ENCODE measurements at regions not wholly inside any gene's neighbourhood (a gene's known extent, or its start where the extent isn't known, plus 50 kb on each side); places are given as distances from the start of the nearest gene placed in this dataset.
"Not testable (repeated sequence)": the region's sequence is repeated elsewhere in the genome, so short reads cannot be mapped to it uniquely, and the experiment has no call there.

DNA sequence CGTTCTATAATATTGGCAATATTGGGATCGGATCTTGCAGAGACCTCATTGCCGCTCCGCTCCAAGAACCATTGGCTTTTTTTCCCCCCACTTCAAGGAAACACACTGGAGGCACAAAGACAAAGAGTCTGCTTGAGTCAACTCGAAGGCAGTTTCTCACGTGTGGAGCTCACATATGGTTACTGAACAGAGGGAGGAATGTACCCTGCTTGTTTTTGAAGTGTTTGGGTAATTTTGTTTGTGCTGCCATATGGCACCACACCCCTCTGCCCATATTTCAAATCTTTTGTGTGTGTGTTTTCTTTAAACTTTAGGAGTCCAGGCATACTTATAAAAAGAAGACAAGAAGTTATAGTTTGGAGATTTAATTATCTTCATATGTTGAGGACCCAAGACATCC lies 595.9 kb downstream of the DTWD2 start:
- DNase-seq (ENCODE audit: low spot score) = no peak
- FAIRE-seq = no peak

- not testable (repeated sequence) for DNase-seq (ENCODE audit: low spot score); FAIRE-seq
Measured at GRCh38 chr5:118382931-118383330, 605.4 kb downstream of the DTWD2 start.

DNA sequence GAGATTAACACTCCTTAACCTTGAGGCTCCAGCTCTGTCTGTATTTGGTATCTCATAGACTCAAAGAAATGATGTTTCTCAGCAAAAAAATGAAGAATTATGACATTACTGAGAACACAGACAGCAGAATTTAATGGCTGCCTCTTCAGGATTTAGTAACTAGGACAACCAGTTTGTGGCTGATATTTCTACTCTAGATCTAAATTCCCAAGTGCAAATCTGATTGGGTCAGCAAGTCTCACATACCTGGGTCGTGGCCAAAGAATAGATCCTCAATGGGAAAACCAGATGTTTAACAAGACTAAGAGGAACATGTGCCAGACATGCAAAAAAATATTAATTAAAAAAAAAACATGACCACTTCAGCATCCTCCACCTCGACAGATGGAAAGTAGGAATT lies 608.9 kb downstream of the DTWD2 start:
- FAIRE-seq (no peak), DNase-seq (ENCODE audit: low spot score) (no peak)

- no peak for DNase-seq (ENCODE audit: low spot score)
- FAIRE-seq = no peak
Measured at GRCh38 chr5:118378959-118379358, 609.4 kb downstream of the DTWD2 start.

DNA sequence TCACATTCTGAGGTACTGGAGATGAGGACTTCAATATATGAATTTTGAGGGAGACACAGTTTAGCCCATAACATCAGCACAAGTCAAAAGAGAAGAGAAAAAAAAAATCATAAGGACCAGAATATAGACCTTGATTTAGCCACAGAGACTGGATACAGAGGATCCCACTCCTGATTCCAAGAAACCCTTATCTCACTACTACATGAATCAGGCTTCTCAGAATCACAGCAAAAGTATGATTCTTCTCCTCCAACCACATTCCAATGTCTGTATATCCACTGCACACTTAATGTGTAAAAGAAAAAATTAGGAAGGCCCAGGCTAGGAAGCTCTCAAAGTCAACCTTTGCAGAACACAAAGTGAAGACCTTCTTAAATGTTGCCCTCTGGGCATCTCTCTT lies 610.9 kb downstream of the DTWD2 start:
- no peak for FAIRE-seq

DNA sequence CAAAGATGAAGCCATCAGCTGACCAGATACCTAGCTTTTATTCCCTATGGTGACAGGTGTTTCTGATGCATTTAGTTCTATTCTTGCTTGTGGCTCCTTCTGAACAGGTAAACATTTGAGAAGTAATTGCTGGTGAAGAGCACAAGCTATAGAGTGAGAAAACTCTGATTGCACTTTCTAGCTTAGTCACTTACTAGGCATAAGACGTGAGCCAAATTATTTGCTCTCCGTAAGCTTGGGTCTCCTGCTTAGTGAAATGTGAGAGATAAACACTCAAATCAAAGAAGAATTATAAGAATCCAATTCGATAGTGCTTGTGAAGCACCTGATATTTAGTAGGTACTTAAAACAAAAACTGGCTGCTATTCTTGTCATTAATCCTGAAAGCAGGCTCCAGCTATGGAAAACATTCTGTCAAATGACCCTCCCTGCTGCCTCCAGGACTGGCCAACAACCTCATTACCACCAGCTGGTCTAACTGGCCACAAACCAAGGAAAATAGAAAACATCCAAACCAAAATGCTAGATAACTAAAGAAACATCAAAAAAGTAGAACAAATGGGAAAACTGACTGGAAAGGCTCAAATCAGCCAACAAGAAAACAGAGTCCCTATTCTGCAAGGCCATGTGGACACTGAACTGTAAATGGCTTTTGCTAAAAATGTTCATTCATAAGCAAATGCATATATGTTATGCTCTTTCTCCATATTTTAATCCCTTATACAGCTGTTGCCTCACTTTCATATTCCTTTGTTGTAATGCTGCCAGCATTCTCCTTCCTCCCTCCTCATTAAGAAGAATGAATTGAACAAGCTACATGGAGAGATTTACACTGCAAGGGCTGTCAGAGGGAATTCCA lies 616.1 kb downstream of the DTWD2 start:
- FAIRE-seq (no peak), DNase-seq (ENCODE audit: low spot score) (no peak)

More for the DNA sequence above, 610.9 kb downstream of the DTWD2 start:
- no peak for DNase-seq (ENCODE audit: low spot score)

- no peak for FAIRE-seq
- no peak for DNase-seq (ENCODE audit: low spot score)
Measured at GRCh38 chr5:118366429-118366828, 621.9 kb downstream of the DTWD2 start.

- no peak for FAIRE-seq
- no peak for DNase-seq (ENCODE audit: low spot score)
Measured at GRCh38 chr5:118365718-118366117, 622.6 kb downstream of the DTWD2 start.

- no peak for FAIRE-seq
- DNase-seq (ENCODE audit: low spot score) = no peak
Measured at GRCh38 chr5:118354797-118355196, 633.5 kb downstream of the DTWD2 start.

DNA sequence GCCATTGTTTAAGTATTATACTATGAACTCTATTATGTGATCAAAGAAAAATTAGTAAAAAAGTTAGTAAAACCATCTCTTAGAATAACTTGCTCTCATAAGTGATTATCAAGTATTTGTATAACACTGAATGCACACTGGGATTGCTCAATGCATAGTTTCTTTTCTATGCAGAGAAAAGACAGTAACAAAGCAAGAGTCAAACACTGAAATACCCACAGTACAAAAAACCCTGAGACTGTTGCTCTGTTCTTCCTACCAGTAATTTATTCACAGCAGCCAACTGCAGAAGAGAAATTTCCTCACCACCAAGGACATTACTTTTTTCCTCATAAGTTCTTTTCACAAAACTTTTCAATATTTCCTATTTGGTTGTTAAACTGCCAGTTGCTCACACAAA lies 634.4 kb downstream of the DTWD2 start:
- no peak for DNase-seq (ENCODE audit: low spot score)
- FAIRE-seq = no peak

- no peak for FAIRE-seq
- DNase-seq (ENCODE audit: low spot score) = no peak
Measured at GRCh38 chr5:118336468-118336867, 651.9 kb downstream of the DTWD2 start.

DNA sequence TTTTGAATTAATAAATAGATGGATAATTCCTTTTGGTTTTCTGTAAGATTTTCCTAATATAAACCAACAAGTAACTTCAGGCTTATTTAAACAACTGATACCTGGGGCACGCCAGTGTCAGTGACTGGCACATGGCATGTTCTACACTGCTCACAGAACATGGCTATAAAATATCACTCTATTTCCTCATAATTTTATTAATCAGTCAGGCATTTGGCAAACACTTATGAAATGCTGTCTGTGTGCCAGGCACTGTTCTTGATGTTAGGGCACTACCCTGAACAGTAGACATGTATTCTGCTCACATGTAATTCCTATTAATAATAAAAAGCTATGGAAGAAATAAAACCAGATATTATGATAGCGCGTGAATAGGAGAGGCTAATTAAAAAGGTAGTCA lies 661.0 kb downstream of the DTWD2 start:
- no peak for FAIRE-seq
- DNase-seq (ENCODE audit: low spot score) = no peak

GRCh38 chr5:118326481-118327045 lies 661.8 kb downstream of the DTWD2 start:
- no peak for DNase-seq (ENCODE audit: low spot score)
- FAIRE-seq = no peak

- DNase-seq (ENCODE audit: low spot score) (no peak), FAIRE-seq (no peak)
Measured at GRCh38 chr5:118325931-118326330, 662.4 kb downstream of the DTWD2 start.

DNA sequence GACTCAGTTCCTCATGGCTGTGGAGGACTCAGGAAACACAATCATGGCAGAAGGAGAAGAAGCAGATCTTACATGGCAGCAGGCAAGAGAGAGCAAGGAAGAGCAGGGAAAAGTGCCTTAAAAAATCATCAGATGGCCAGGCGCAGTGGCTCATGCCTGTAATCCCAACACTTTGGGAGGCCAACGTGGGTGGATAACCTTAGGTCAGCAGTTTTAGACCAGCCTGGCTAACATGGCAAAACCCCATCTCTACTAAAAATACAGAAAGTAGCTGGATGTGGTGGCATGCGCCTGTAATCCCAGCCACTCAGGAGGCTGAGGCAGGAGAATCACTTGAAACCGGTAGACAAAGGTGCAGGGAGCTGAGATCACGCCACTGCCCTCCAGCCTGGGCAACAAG lies 664.6 kb downstream of the DTWD2 start:
- DNase-seq (ENCODE audit: low spot score); FAIRE-seq: not testable (repeated sequence)

DNA sequence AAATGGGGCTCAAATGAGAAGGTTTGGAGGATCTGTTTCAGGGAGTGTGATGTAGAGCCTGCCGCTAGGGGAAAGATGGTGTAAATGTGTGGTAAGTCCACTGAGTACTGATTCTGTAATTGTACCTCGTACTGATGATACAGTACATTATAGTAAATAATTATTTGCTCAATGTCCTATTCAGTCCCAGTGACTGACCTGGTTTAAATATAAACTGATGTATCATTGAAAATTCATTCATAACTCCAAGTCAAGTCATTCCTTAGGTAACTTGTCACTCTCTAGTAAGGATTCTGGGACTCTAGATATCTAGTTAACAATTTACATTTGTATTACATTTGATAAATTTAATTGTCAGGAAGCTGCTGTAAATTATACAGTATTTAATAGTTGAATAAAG lies 667.3 kb downstream of the DTWD2 start:
- FAIRE-seq (no peak), DNase-seq (ENCODE audit: low spot score) (no peak)

DNA sequence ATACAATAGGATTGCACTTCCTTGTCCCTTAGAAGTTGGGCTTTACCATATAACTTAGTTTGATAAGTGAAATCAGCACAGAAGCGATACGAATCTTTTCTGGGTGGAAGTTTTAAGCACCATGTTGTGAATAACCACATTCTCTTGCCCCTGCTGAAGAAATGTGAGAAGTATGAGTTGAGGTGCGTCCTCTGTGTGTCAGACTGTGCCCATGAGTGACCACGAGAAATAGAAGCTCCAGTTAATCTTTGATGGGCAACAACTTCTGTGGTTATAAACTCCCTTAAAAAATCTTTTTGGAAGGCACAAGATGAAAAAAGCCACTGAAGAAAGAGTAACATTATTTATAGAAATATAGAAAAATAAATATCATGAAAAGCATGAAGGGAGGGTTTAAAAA lies 668.2 kb downstream of the DTWD2 start:
- FAIRE-seq (no peak), DNase-seq (ENCODE audit: low spot score) (no peak)

- DNase-seq (ENCODE audit: low spot score) (no peak), FAIRE-seq (no peak)
Measured at GRCh38 chr5:118314931-118315330, 673.4 kb downstream of the DTWD2 start.

DNA sequence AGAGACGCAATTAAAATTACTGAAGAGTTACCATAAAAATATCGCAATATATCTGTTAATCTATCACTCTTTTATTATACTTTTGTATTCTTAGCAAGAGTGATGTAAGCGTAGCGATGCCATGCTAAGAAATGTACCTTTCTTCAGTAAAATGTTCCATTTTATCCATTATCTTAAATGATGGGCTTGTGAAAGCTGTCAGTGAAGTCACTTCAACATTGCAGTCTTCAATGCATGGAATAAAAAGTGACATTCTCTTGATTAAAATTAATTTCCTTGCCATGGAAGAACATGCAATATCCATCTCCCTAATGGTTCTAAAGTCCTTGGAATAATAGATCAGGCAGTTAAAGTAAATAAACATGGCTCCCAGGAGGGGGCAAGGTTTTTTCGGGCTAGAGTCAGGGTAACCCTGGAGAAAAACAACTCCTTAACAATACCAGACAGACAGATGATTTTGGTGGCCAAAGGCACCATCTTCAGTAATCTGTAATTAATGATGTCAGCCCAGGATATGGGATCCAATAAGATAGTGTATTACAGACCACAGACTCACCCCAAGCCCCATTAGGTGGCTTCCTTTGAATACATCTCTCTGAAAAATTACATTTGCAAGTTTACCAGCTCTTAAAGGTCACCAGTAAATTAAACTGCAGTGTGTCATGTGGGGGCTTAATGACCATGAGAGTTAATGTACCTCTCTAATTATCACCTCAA lies 677.1 kb downstream of the DTWD2 start:
- FAIRE-seq = no peak
- DNase-seq (ENCODE audit: low spot score) = no peak

DNA sequence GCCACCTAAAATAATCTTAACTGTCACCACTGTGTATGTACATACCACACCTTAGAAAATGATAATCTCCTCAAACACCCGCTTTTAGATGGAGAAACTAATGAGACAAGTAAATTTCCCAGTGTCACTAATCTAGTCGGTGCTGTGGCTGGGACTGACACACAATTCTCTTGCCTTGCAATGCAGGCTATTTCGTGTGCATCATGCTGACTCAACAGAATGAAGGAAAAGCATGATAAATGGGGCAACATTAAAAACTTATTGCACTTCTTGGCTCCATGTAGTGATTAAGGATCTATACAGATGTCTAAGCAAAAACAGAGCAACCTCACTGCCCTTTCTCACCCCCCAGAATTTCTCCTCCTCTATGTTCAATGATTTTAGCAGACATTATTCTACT lies 677.9 kb downstream of the DTWD2 start:
- FAIRE-seq = no peak
- DNase-seq (ENCODE audit: low spot score) = no peak

GRCh38 chr5:118303296-118303695 lies 685.1 kb downstream of the DTWD2 start:
- no peak for FAIRE-seq
- DNase-seq (ENCODE audit: low spot score) = no peak

- DNase-seq (ENCODE audit: low spot score) = no peak
- FAIRE-seq = no peak
Measured at GRCh38 chr5:118302786-118303185, 685.6 kb downstream of the DTWD2 start.

Measured in RCC 7860 (cell line).